Activated T-helper 1 cell treated with Interleukin-2 at 50 U/mL for 16 hours (primary cell): ENCODE measurements at regions not wholly inside any gene's neighbourhood (a gene's known extent, or its start where the extent isn't known, plus 50 kb on each side); places are given as distances from the start of the nearest gene placed in this dataset.
"Not testable (repeated sequence)": the region's sequence is repeated elsewhere in the genome, so short reads cannot be mapped to it uniquely, and the experiment has no call there.

Source experiments
- DNase-seq: peaks from one replicate; pipeline ENCODE4 v3.0.0-alpha.2; 2020; ENCODE audit warnings: low read depth

GRCh38 chr2:176854062-176854461, 358.5 kb upstream of the HNRNPA3 start:
- no peak for DNase-seq

- DNase-seq, result no peak
Measured at GRCh38 chr2:176854878-176855277, 357.7 kb upstream of the HNRNPA3 start.

- DNase-seq, result no peak
Measured at GRCh38 chr2:176856683-176857082, 355.9 kb upstream of the HNRNPA3 start.

GRCh38 chr2:176865336-176865735, 347.3 kb upstream of the HNRNPA3 start:
- no peak for DNase-seq

- no peak for DNase-seq
Measured at GRCh38 chr2:176872406-176872805, 340.2 kb upstream of the HNRNPA3 start.

GRCh38 chr2:176873403-176873802, 339.2 kb upstream of the HNRNPA3 start:
- no peak for DNase-seq

- DNase-seq, result no peak
Measured at GRCh38 chr2:176876493-176877103, 336.0 kb upstream of the HNRNPA3 start.

- no peak for DNase-seq
Measured at GRCh38 chr2:176879426-176879995, 333.1 kb upstream of the HNRNPA3 start.

- not testable (repeated sequence) for DNase-seq
Measured at GRCh38 chr2:176882045-176882444, 330.5 kb upstream of the HNRNPA3 start.

- DNase-seq, result no peak
Measured at GRCh38 chr2:176885001-176885643, 327.5 kb upstream of the HNRNPA3 start.

- DNase-seq, result no peak
Measured at GRCh38 chr2:176885661-176886060, 326.9 kb upstream of the HNRNPA3 start.

- DNase-seq, result no peak
Measured at GRCh38 chr2:176891105-176891504, 321.5 kb upstream of the HNRNPA3 start.

- no peak for DNase-seq
Measured at GRCh38 chr2:176891857-176892256, 320.7 kb upstream of the HNRNPA3 start.

- DNase-seq, result no peak
Measured at GRCh38 chr2:176892676-176893226, 319.8 kb upstream of the HNRNPA3 start.

- DNase-seq, result no peak
Measured at GRCh38 chr2:176895158-176895557, 317.4 kb upstream of the HNRNPA3 start.

- no peak for DNase-seq
Measured at GRCh38 chr2:176902454-176902853, 310.1 kb upstream of the HNRNPA3 start.

GRCh38 chr2:176904053-176904452, 308.5 kb upstream of the HNRNPA3 start:
- DNase-seq, result not testable (repeated sequence)

GRCh38 chr2:176907341-176907740, 305.3 kb upstream of the HNRNPA3 start:
- no peak for DNase-seq

- no peak for DNase-seq
Measured at GRCh38 chr2:176910828-176911227, 301.8 kb upstream of the HNRNPA3 start.

- DNase-seq, result no peak
Measured at GRCh38 chr2:176913955-176914354, 298.6 kb upstream of the HNRNPA3 start.

GRCh38 chr2:176914371-176914770, 298.2 kb upstream of the HNRNPA3 start:
- DNase-seq, result no peak

- DNase-seq, result not testable (repeated sequence)
Measured at GRCh38 chr2:176922545-176922944, 290.0 kb upstream of the HNRNPA3 start.

GRCh38 chr2:176923205-176923604, 289.4 kb upstream of the HNRNPA3 start:
- no peak for DNase-seq
